Kidney (tissue), 13 donors: ENCODE measurements at regions not wholly inside any gene's neighbourhood (a gene's known extent, or its start where the extent isn't known, plus 50 kb on each side); places are given as distances from the start of the nearest gene placed in this dataset.

Experiments
- DNase-seq, 5 donors: peaks; one replicate each; pipeline ENCODE4 v3.0.0-alpha.2; 2013 to 2020
- FAIRE-seq: peaks from 2 replicates; lab custom pipeline; 2012; peaks lifted over from hg19 to GRCh38; lab: Jason Lieb, UNC
- H3K27ac ChIP-seq, 2 donors: one replicate each; pipeline ENCODE4 v1.7.0; 2013; ENCODE audit warnings: low read depth in 2 of 2, low read length in 2 of 2, inconsistent platforms in 1 of 2
- H3K27me3 ChIP-seq: one replicate; pipeline ENCODE4 v1.7.1; 2013; ENCODE audit warnings: low read length, inconsistent platforms; ENCODE audit not compliant: control insufficient read depth, insufficient read depth
- H3K36me3 ChIP-seq, 3 donors: one replicate each; pipeline versions ENCODE4 v1.7.0 to v1.7.1; 2013; ENCODE audit warnings: low read length in 3 of 3, control low read depth in 1 of 3, inconsistent platforms in 1 of 3; ENCODE audit not compliant: insufficient read depth in 3 of 3, control insufficient read depth in 2 of 3
- H3K4me1 ChIP-seq, 3 donors: one replicate each; pipeline versions ENCODE4 v1.7.0 to v1.7.1; 2013; ENCODE audit warnings: low read length in 3 of 3, inconsistent platforms in 1 of 3, low read depth in 1 of 3; ENCODE audit not compliant: control insufficient read depth in 2 of 3, insufficient read depth in 2 of 3
- H3K4me3 ChIP-seq, 3 donors: one replicate each; pipeline versions ENCODE4 v1.7.0 to v1.8.1; 2013; ENCODE audit warnings: low read length in 3 of 3, control low read depth in 1 of 3, inconsistent platforms in 1 of 3
- H3K9ac ChIP-seq, 3 donors: one replicate each; pipeline versions ENCODE4 v1.7.0 to v1.7.1; 2013; ENCODE audit warnings: low read length in 3 of 3, control low read depth in 1 of 3, inconsistent platforms in 1 of 3
- H3K9me3 ChIP-seq, 3 donors: one replicate each; pipeline versions ENCODE4 v1.7.0 to v1.7.1; 2013; ENCODE audit warnings: low read length in 3 of 3, control low read depth in 1 of 3, inconsistent platforms in 1 of 3; ENCODE audit not compliant: control insufficient read depth in 2 of 3, insufficient read depth in 1 of 3
- CTCF ChIP-seq: IDR thresholded peaks from 3 replicates; pipeline ENCODE4 v1.5.1; 2012; ENCODE audit warnings: mild to moderate bottlenecking, moderate library complexity, borderline replicate concordance; ENCODE audit not compliant: insufficient read depth; ENCODE audit errors: extremely low read depth
- intact Hi-C: fragments of 100-400 bp; cut with DNase I; formaldehyde crosslinking; loops from one replicate; pipeline ENCODE4 v1.11.1; 2022
- donor health status: control.
- donor health status: control.
- donor health status: control.
- donor health status: control.
- donor health status: control.
- donor health status: DM: yes; HTN: yes; CAD: no.
- donor health status: Normal renal cell carcinoma (clear cell type).

- FAIRE-seq, result no peak
- Histone ChIP-seq H3K4me3 (no peak overlapping the region), H3K9me3 (peaks cover 0 to 8% (median 0%) of the 10 kb centered on the region in 3 donors), H3K36me3 (no peaks in the 10 kb centered on the region), H3K9ac (no peak overlapping the region), H3K27me3 (no peaks in the 10 kb centered on the region), H3K4me1 (peaks cover 0 to 4% (median 0%) of the 10 kb centered on the region in 3 donors), H3K27ac (no peak overlapping the region)
- DNase-seq, result no peak
- TF ChIP-seq CTCF, result no peak
- intact Hi-C loops, result no loop called here
These were observed 610.2 kb downstream of the UQCRFS1 start for GRCh38 chr19:28602675-28603298.

GRCh38 chr19:28601723-28602440, 611.1 kb downstream of the UQCRFS1 start:
- Histone ChIP-seq H3K4me3 (no peak overlapping the region), H3K9me3 (peaks cover 0 to 8% (median 0%) of the 10 kb centered on the region in 3 donors), H3K36me3 (no peaks in the 10 kb centered on the region), H3K4me1 (peaks cover 0 to 4% (median 0%) of the 10 kb centered on the region in 3 donors), H3K9ac (no peak overlapping the region), H3K27me3 (no peaks in the 10 kb centered on the region), H3K27ac (no peak overlapping the region)
- TF ChIP-seq CTCF, result no peak
- DNase-seq (no peak), FAIRE-seq (no peak)
- intact Hi-C loops, result no loop called here

GRCh38 chr19:28598861-28599260, 614.1 kb downstream of the UQCRFS1 start:
- FAIRE-seq, result no peak

More at GRCh38 chr19:28598861-28599260, 614.1 kb downstream of the UQCRFS1 start:
- no peak overlapping the region for H3K4me3 ChIP-seq
- H3K36me3 ChIP-seq, result no peaks in the 10 kb centered on the region
- no peaks in the 10 kb centered on the region for H3K4me1 ChIP-seq
- H3K27ac ChIP-seq, result no peak overlapping the region
- DNase-seq, result no peak
- TF ChIP-seq CTCF, result no peak
- H3K9me3 ChIP-seq, result peaks cover 0 to 6% (median 0%) of the 10 kb centered on the region in 3 donors
- intact Hi-C loops, result no loop called here
- no peak overlapping the region for H3K9ac ChIP-seq
- H3K27me3 ChIP-seq, result no peaks in the 10 kb centered on the region
